GM23248 (cell line): ENCODE measurements at regions not wholly inside any gene's neighbourhood (a gene's known extent, or its start where the extent isn't known, plus 50 kb on each side); places are given as distances from the start of the nearest gene placed in this dataset.

Source experiments
- DNase-seq: peaks from one replicate; pipeline ENCODE4 v3.0.0-alpha.2; 2015
- H2AFZ ChIP-seq: fragments of 200-600 bp; sonication (generic); 2 replicates; pipeline ENCODE4 v1.6.1; 2016; ENCODE audit warnings: antibody characterized with exemption
- H3F3A ChIP-seq: fragments of 200-600 bp; sonication (generic); 2 replicates; pipeline ENCODE4 v1.6.1; 2016; ENCODE audit warnings: mild to moderate bottlenecking, antibody characterized with exemption, mixed run types; ENCODE audit not compliant: insufficient read depth
- H3K27ac ChIP-seq: fragments of 200-600 bp; sonication (generic); 2 replicates; pipeline ENCODE4 v1.5.1; 2016; ENCODE audit warnings: mild to moderate bottlenecking
- H3K27me3 ChIP-seq: fragments of 200-600 bp; sonication (generic); replicated peaks from 2 replicates; pipeline ENCODE4 v1.6.1; 2016; ENCODE audit warnings: mild to moderate bottlenecking; ENCODE audit not compliant: insufficient read depth
- H3K36me3 ChIP-seq: fragments of 200-600 bp; sonication (generic); 2 replicates; pipeline ENCODE4 v1.6.1; 2016; ENCODE audit warnings: low read depth, mild to moderate bottlenecking
- H3K4me1 ChIP-seq: fragments of 200-600 bp; sonication (generic); 2 replicates; pipeline ENCODE4 v1.6.1; 2016; ENCODE audit warnings: mild to moderate bottlenecking; ENCODE audit not compliant: insufficient read depth
- H3K4me2 ChIP-seq: fragments of 200-600 bp; sonication (generic); one replicate; pipeline ENCODE4 v1.6.1; 2016; ENCODE audit warnings: mild to moderate bottlenecking; ENCODE audit not compliant: unreplicated experiment
- H3K4me3 ChIP-seq: fragments of 200-600 bp; sonication (generic); 2 replicates; pipeline ENCODE4 v1.5.1; 2016; ENCODE audit warnings: mild to moderate bottlenecking
- H3K79me2 ChIP-seq: fragments of 200-600 bp; sonication (generic); 2 replicates; pipeline ENCODE4 v1.6.1; 2016; ENCODE audit warnings: mild to moderate bottlenecking; ENCODE audit not compliant: insufficient read depth
- H3K9ac ChIP-seq: fragments of 200-600 bp; sonication (generic); 2 replicates; pipeline ENCODE4 v1.6.1; 2016; ENCODE audit warnings: mild to moderate bottlenecking
- H3K9me2 ChIP-seq: fragments of 200-600 bp; sonication (generic); 2 replicates; pipeline ENCODE4 v1.6.1; 2016; ENCODE audit warnings: mixed run types, mild to moderate bottlenecking, moderate library complexity; ENCODE audit not compliant: insufficient read depth
- H3K9me3 ChIP-seq: fragments of 200-600 bp; sonication (generic); one replicate; pipeline ENCODE4 v1.6.1; 2017; ENCODE audit warnings: low read depth
- H4K20me1 ChIP-seq: fragments of 200-600 bp; sonication (generic); 2 replicates; pipeline ENCODE4 v1.6.0; 2016; ENCODE audit not compliant: insufficient read depth
- EZH2 ChIP-seq: fragments of 200-600 bp; sonication (generic); IDR thresholded peaks from 2 replicates; pipeline ENCODE4 v1.6.1; 2018; ENCODE audit warnings: antibody characterized with exemption, mild to moderate bottlenecking; ENCODE audit not compliant: insufficient read depth, poor library complexity, severe bottlenecking
- EZH2phosphoT487 ChIP-seq: fragments of 200-600 bp; sonication (generic); IDR thresholded peaks from 2 replicates; pipeline ENCODE4 v1.6.1; 2018; ENCODE audit warnings: antibody characterized with exemption, moderate library complexity, mild to moderate bottlenecking, low read depth; ENCODE audit not compliant: insufficient read depth
- WGBS, 2 experiments: methylation state at CpG; one replicate each; pipeline ENCODE4 v1.1.6; 2015 to 2017; ENCODE audit warnings: low lambda C conversion rate in 2 of 2, low coverage in 1 of 2; ENCODE audit errors: missing lambda C conversion rate in 2 of 2; 5-methylcytosine and 5-hydroxymethylcytosine counted together
- in situ Hi-C: fragments of 300-500 bp; cut with MboI; formaldehyde crosslinking; loops from 2 replicates; pipeline ENCODE4 v1.15.0; 2020

DNA sequence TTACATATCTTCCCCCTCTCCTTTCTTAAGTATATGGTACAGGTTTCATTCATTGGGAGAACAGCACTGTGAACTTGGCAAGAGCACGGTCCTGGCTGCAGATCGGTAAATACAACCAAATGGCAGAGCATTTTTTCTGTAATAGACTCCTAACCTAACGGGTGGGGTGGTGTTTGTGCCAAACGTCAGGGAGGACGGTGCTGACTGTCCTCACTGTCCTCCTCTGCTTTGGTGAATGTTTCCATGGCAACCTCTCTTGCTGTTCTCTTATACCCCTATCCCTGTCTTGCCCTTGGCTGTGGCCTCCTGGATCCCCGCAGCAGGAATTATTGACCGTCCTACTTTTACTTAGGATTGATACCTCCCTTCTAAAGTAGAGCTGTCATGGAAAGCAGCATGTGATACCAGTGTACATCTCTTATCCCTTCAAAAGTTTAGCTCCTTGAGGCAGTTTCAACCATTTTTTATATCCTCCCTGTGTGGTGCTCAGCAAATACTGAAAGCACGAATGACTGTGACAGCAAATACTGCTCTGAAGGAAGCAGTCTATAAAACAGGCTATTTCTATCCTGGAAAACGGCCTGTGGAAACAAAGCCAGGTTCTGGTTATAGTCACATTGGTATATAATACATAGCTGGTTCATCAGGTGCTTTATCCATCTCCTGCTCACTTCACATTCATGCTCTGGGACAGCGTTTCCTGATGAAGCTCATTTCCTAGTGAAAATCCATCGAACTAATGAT is 275.4 kb upstream of the C2CD4B start:
- Histone ChIP-seq H3K27ac (no peak overlapping the region; the same call in 1 of the 2 replicates), H3K27me3 (no peaks in the 10 kb centered on the region), H3K9me2 (no peaks in the 10 kb centered on the region), H3K4me3 (no peak overlapping the region), H2AFZ (no peak overlapping the region), H3K36me3 (no peaks in the 10 kb centered on the region), H3F3A (peaks cover 30% of the 10 kb centered on the region), H3K4me2 (peak overlapping the region; percentile 44), H3K79me2 (peaks cover 67% of the 10 kb centered on the region), H3K9me3 (no peaks in the 10 kb centered on the region), H3K4me1 (peaks cover 40% of the 10 kb centered on the region), H3K9ac (no peak overlapping the region), H4K20me1 (no peaks in the 10 kb centered on the region)
- WGBS, 2 experiments = 71 to 74% methylated on average over 11 of the region's 11 CpGs
- in situ Hi-C loops = no loop called here
- peak; percentile 17 for DNase-seq
- TF ChIP-seq EZH2phosphoT487 = no peak
- TF ChIP-seq EZH2 = no peak

DNA sequence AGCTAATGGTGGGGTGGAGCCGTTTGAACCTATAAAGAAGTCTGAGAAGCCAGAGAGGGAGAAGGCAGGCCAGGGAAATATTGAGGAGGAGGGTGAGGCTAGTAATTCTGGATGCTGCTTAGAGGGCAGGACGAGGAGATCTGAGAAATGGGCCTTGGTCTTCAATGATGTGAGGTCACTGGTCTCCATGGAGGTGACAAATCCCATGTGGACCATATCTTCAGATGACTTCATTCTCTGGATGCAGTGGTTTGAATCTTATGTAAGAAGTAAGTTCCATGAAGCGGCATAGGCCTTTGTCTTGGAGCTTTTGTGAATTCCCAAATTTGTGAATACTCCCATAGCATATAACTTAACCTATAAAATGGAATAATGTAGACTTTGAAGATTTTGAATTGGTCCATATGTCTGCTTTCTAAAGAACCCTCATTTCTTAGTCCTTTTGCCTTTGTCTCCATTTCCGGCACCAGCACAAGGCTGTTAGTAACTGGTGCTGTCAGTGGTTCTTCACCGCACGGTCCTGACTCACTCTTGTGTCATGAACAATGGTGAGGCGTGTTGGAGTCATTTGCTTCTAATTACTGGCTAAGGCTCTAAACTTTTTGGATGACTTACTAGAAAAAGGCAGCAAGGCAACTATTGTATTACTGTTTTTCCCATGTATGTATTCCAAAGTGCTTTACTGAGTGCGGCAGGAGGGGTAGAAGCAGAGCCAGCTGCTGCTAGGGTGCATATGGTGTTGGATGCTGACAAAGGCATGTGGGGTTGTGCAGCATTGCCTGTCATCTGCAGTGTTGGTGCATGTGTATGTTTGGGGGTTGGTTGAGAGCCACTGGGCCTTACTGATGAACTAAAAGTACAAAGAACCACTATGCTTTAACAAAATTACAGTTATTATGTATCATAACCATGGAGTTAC is 279.3 kb upstream of the C2CD4B start:
- 4 to 5% methylated on average over 8 of the region's 8 CpGs for WGBS, 2 experiments
- peak overlapping the region; percentile 1; the same call in 1 of the 2 replicates for H3K4me3 ChIP-seq
- H3K9me2 ChIP-seq = no peaks in the 10 kb centered on the region
- H3K27me3 ChIP-seq = no peaks in the 10 kb centered on the region
- peak overlapping the region; percentile 89 for H3K27ac ChIP-seq
- peak overlapping the region; percentile 56 for H3K9ac ChIP-seq
- in situ Hi-C loops = no loop called here
- H2AFZ ChIP-seq = peak overlapping the region; percentile 28; the same call in 1 of the 2 replicates
- peaks cover 66% of the 10 kb centered on the region for H3K79me2 ChIP-seq
- H3K4me2 ChIP-seq = peak overlapping the region; percentile 50
- no peaks in the 10 kb centered on the region for H3K36me3 ChIP-seq
- peaks cover 41% of the 10 kb centered on the region for H3F3A ChIP-seq
- peak; percentile 98 for DNase-seq
- no peaks in the 10 kb centered on the region for H3K9me3 ChIP-seq
- H4K20me1 ChIP-seq = no peaks in the 10 kb centered on the region
- TF ChIP-seq EZH2 (no peak), EZH2phosphoT487 (no peak)
- H3K4me1 ChIP-seq = peaks cover 44% of the 10 kb centered on the region

DNA sequence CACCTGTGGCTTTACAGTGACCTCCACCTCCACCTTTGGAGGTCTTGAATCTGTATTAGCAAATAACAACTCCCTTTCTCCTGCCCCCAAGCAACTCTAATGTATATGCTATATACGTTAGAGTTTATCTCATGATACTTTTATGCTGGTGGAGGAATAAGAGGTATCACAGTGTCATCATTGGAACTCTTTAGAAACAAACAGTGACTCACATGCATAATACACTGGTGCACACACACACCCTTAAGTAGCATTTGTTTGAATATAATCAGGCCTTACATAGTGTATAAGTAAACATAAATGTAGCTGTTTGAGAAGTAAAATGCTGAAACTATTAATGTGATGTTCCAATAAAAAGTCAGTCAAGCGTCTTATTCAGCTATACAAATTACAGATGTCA is 280.2 kb upstream of the C2CD4B start:
- Histone ChIP-seq H3K4me3 (no peak overlapping the region), H3K9me2 (no peaks in the 10 kb centered on the region), H2AFZ (no peak overlapping the region), H4K20me1 (no peaks in the 10 kb centered on the region), H3F3A (peaks cover 35% of the 10 kb centered on the region), H3K4me2 (peak overlapping the region; percentile 40), H3K9me3 (no peaks in the 10 kb centered on the region), H3K36me3 (no peaks in the 10 kb centered on the region), H3K27me3 (no peaks in the 10 kb centered on the region), H3K4me1 (peaks cover 35% of the 10 kb centered on the region), H3K27ac (peak overlapping the region; percentile 89), H3K79me2 (peaks cover 74% of the 10 kb centered on the region), H3K9ac (peak overlapping the region; percentile 56)
- DNase-seq = peak; percentile 78
- in situ Hi-C loops = no loop called here
- TF ChIP-seq EZH2 (no peak), EZH2phosphoT487 (no peak)
- WGBS, 2 experiments = 56 to 66% methylated on average over 2 of the region's 2 CpGs

DNA sequence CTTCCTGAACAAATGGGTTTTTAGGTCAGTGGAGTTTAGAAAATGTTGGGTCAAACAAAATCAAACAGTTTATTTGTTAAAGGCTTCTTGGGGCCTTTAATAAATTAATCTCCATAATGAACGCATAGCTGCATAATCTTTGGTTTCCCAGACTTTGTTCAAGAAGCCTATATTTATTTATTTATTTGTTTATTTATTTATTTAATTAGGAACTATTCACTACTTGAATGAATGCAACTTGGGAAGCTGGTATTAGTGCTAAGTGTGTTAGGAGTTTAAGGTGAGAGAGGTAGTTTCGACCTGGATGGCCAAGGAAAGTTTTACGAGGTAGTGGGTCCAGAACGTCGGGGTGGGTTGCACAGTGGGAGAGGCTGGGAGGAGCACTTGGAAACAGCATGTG is 281.9 kb upstream of the C2CD4B start:
- H3K4me2 ChIP-seq = no peak overlapping the region
- H3K9ac ChIP-seq = no peak overlapping the region
- H3K9me2 ChIP-seq = no peaks in the 10 kb centered on the region
- H3K79me2 ChIP-seq = peaks cover 74% of the 10 kb centered on the region
- H3K4me1 ChIP-seq = peaks cover 31% of the 10 kb centered on the region
- peaks cover 34% of the 10 kb centered on the region for H3F3A ChIP-seq
- no peak for DNase-seq
- H3K27ac ChIP-seq = no peak overlapping the region
- no peak overlapping the region for H2AFZ ChIP-seq
- no peaks in the 10 kb centered on the region for H3K36me3 ChIP-seq
- H3K9me3 ChIP-seq = no peaks in the 10 kb centered on the region
- no peaks in the 10 kb centered on the region for H3K27me3 ChIP-seq
- TF ChIP-seq EZH2phosphoT487 = no peak
- TF ChIP-seq EZH2 = no peak
- no peak overlapping the region for H3K4me3 ChIP-seq
- WGBS, 2 experiments = 77 to 87% methylated on average over 5 of the region's 5 CpGs
- H4K20me1 ChIP-seq = no peaks in the 10 kb centered on the region
- in situ Hi-C loops = no loop called here
